ENCODE measurements at regions not wholly inside any gene's neighbourhood (a gene's known extent, or its start where the extent isn't known, plus 50 kb on each side); places are given as distances from the start of the nearest gene placed in this dataset.

GRCh38 chr7:94099679-94100078 is 95.5 kb upstream of the BET1 start:
- TF ChIP-seq, protein P1, sequence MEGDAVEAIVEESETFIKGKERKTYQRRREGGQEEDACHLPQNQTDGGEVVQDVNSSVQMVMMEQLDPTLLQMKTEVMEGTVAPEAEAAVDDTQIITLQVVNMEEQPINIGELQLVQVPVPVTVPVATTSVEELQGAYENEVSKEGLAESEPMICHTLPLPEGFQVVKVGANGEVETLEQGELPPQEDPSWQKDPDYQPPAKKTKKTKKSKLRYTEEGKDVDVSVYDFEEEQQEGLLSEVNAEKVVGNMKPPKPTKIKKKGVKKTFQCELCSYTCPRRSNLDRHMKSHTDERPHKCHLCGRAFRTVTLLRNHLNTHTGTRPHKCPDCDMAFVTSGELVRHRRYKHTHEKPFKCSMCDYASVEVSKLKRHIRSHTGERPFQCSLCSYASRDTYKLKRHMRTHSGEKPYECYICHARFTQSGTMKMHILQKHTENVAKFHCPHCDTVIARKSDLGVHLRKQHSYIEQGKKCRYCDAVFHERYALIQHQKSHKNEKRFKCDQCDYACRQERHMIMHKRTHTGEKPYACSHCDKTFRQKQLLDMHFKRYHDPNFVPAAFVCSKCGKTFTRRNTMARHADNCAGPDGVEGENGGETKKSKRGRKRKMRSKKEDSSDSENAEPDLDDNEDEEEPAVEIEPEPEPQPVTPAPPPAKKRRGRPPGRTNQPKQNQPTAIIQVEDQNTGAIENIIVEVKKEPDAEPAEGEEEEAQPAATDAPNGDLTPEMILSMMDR (IDR thresholded peaks at IDR 0.05; ENCODE audit: extremely low read depth in 1 of 2, insufficient read depth in 1 of 2, low read depth in 1 of 2, low read length in 2 of 2): no peak
- TF ChIP-seq GATA2 (IDR thresholded peaks at IDR 0.05; ENCODE audit: insufficient read depth, insufficient read length, low read depth, low read length): no peak
- TF ChIP-seq POLR2A (IDR thresholded peaks at IDR 0.05; ENCODE audit: low read depth, low read length): no peak
